HUES48 (cell line): ENCODE measurements at regions not wholly inside any gene's neighbourhood (a gene's known extent, or its start where the extent isn't known, plus 50 kb on each side); places are given as distances from the start of the nearest gene placed in this dataset.

Source experiments
- H3K27ac ChIP-seq: one replicate; pipeline ENCODE4 v1.7.0; 2013; ENCODE audit warnings: low read depth, low read length, inconsistent platforms
- H3K27me3 ChIP-seq: 2 replicates; pipeline ENCODE4 v1.6.1; 2013; ENCODE audit warnings: mild to moderate bottlenecking, low read length; ENCODE audit not compliant: control insufficient read depth, insufficient read depth
- H3K36me3 ChIP-seq: 2 replicates; pipeline ENCODE4 v1.6.1; 2013; ENCODE audit warnings: low read length; ENCODE audit not compliant: control insufficient read depth, insufficient read depth
- H3K4me1 ChIP-seq: 2 replicates; pipeline ENCODE4 v1.6.1; 2013; ENCODE audit warnings: mild to moderate bottlenecking, low read length; ENCODE audit not compliant: control insufficient read depth, insufficient read depth
- H3K4me3 ChIP-seq: 2 replicates; pipeline ENCODE4 v1.5.1; 2013; ENCODE audit warnings: mild to moderate bottlenecking, low read depth, low read length
- H3K9ac ChIP-seq: 2 replicates; pipeline ENCODE4 v1.6.1; 2013; ENCODE audit warnings: mild to moderate bottlenecking, low read depth, low read length, moderate library complexity
- H3K9me3 ChIP-seq: 2 replicates; pipeline ENCODE4 v1.6.1; 2013; ENCODE audit warnings: low read length; ENCODE audit not compliant: control insufficient read depth, insufficient read depth

GRCh38 chr12:39077226-39077625, 171.8 kb upstream of the CPNE8 start:
- Histone ChIP-seq H3K4me3 (no peak overlapping the region), H3K4me1 (0 out of 2 replicates have a peak, but pooled peaks cover 3% of the 10 kb centered on the region), H3K9me3 (no peaks in the 10 kb centered on the region), H3K9ac (no peak overlapping the region), H3K27ac (no peak overlapping the region), H3K36me3 (no peaks in the 10 kb centered on the region), H3K27me3 (no peaks in the 10 kb centered on the region)

- no peaks in the 10 kb centered on the region for H3K27me3 ChIP-seq
- H3K9ac ChIP-seq = no peak overlapping the region
- H3K27ac ChIP-seq = no peak overlapping the region
- H3K4me3 ChIP-seq = no peak overlapping the region
- H3K36me3 ChIP-seq = no peaks in the 10 kb centered on the region
- no peaks in the 10 kb centered on the region for H3K9me3 ChIP-seq
- no peaks in the 10 kb centered on the region for H3K4me1 ChIP-seq
These were observed 168.7 kb upstream of the CPNE8 start for GRCh38 chr12:39074063-39074462.

GRCh38 chr12:39072658-39073057, 167.3 kb upstream of the CPNE8 start:
- H3K4me1 ChIP-seq = no peaks in the 10 kb centered on the region

GRCh38 chr12:39071611-39072010, 166.2 kb upstream of the CPNE8 start:
- no peak overlapping the region for H3K27ac ChIP-seq
- H3K4me1 ChIP-seq = no peaks in the 10 kb centered on the region
- H3K9ac ChIP-seq = no peak overlapping the region
- no peaks in the 10 kb centered on the region for H3K9me3 ChIP-seq
- H3K36me3 ChIP-seq = no peaks in the 10 kb centered on the region
- no peaks in the 10 kb centered on the region for H3K27me3 ChIP-seq
- H3K4me3 ChIP-seq = no peak overlapping the region

More at GRCh38 chr12:39072658-39073057, 167.3 kb upstream of the CPNE8 start:
- no peak overlapping the region for H3K9ac ChIP-seq
- H3K9me3 ChIP-seq = no peaks in the 10 kb centered on the region
- no peaks in the 10 kb centered on the region for H3K36me3 ChIP-seq
- H3K27ac ChIP-seq = no peak overlapping the region
- H3K27me3 ChIP-seq = no peaks in the 10 kb centered on the region
- H3K4me3 ChIP-seq = no peak overlapping the region

- Histone ChIP-seq H3K4me3 (no peak overlapping the region), H3K4me1 (no peaks in the 10 kb centered on the region), H3K9ac (no peak overlapping the region), H3K27me3 (no peaks in the 10 kb centered on the region), H3K36me3 (no peaks in the 10 kb centered on the region), H3K9me3 (no peaks in the 10 kb centered on the region), H3K27ac (no peak overlapping the region)
These were observed 165.4 kb upstream of the CPNE8 start for GRCh38 chr12:39070775-39071174.

GRCh38 chr12:39065455-39065854, 160.1 kb upstream of the CPNE8 start:
- no peaks in the 10 kb centered on the region for H3K36me3 ChIP-seq
- H3K9me3 ChIP-seq = no peaks in the 10 kb centered on the region
- H3K4me1 ChIP-seq = peaks cover 3% of the 10 kb centered on the region; the same call in 1 of the 2 replicates
- no peak overlapping the region for H3K9ac ChIP-seq
- no peak overlapping the region for H3K27ac ChIP-seq
- no peaks in the 10 kb centered on the region for H3K27me3 ChIP-seq
- no peak overlapping the region for H3K4me3 ChIP-seq

- no peaks in the 10 kb centered on the region for H3K9me3 ChIP-seq
- no peak overlapping the region for H3K27ac ChIP-seq
- H3K27me3 ChIP-seq = no peaks in the 10 kb centered on the region
- H3K36me3 ChIP-seq = no peaks in the 10 kb centered on the region
- H3K4me1 ChIP-seq = peaks cover 3% of the 10 kb centered on the region; the same call in 1 of the 2 replicates
- no peak overlapping the region for H3K9ac ChIP-seq
- H3K4me3 ChIP-seq = no peak overlapping the region
These were observed 159.3 kb upstream of the CPNE8 start for GRCh38 chr12:39064708-39065107.

GRCh38 chr12:39062266-39062996, 157.0 kb upstream of the CPNE8 start:
- H3K36me3 ChIP-seq = no peaks in the 10 kb centered on the region
- no peak overlapping the region for H3K4me3 ChIP-seq
- no peaks in the 10 kb centered on the region for H3K27me3 ChIP-seq
- no peaks in the 10 kb centered on the region for H3K9me3 ChIP-seq
- peaks cover 9% of the 10 kb centered on the region; the same call in 1 of the 2 replicates for H3K4me1 ChIP-seq
- no peak overlapping the region for H3K9ac ChIP-seq
- H3K27ac ChIP-seq = no peak overlapping the region

- Histone ChIP-seq H3K9ac (no peak overlapping the region), H3K36me3 (no peaks in the 10 kb centered on the region), H3K4me1 (peaks cover 9% of the 10 kb centered on the region; the same call in 1 of the 2 replicates), H3K27ac (no peak overlapping the region), H3K9me3 (no peaks in the 10 kb centered on the region), H3K27me3 (no peaks in the 10 kb centered on the region), H3K4me3 (no peak overlapping the region)
These were observed 156.2 kb upstream of the CPNE8 start for GRCh38 chr12:39061576-39061975.

- Histone ChIP-seq H3K9ac (no peak overlapping the region), H3K4me3 (no peak overlapping the region), H3K36me3 (no peaks in the 10 kb centered on the region), H3K9me3 (no peaks in the 10 kb centered on the region), H3K27me3 (no peaks in the 10 kb centered on the region), H3K4me1 (no peaks in the 10 kb centered on the region), H3K27ac (no peak overlapping the region)
These were observed 143.0 kb upstream of the CPNE8 start for GRCh38 chr12:39048395-39048794.

GRCh38 chr12:39047539-39048262, 142.3 kb upstream of the CPNE8 start:
- Histone ChIP-seq H3K4me3 (no peak overlapping the region), H3K36me3 (no peaks in the 10 kb centered on the region), H3K9me3 (no peaks in the 10 kb centered on the region), H3K9ac (no peak overlapping the region), H3K27me3 (no peaks in the 10 kb centered on the region), H3K27ac (no peak overlapping the region), H3K4me1 (no peaks in the 10 kb centered on the region)
